WTC11 (cell line): ENCODE measurements at regions not wholly inside any gene's neighbourhood (a gene's known extent, or its start where the extent isn't known, plus 50 kb on each side); places are given as distances from the start of the nearest gene placed in this dataset.

Experiments used
- ELF4 ChIP-seq: sonication (generic); formaldehyde crosslinking; IDR thresholded peaks from 2 replicates; pipeline ENCODE4 v1.8.1; 2022; ENCODE audit warnings: low read depth, mild to moderate bottlenecking, moderate library complexity, missing genetic modification reagents
- GABPB1 ChIP-seq: sonication (generic); formaldehyde crosslinking; IDR thresholded peaks from 2 replicates; pipeline ENCODE4 v1.8.1; 2023; ENCODE audit warnings: mild to moderate bottlenecking, missing genetic modification reagents
- JUN ChIP-seq: sonication (generic); formaldehyde crosslinking; IDR thresholded peaks from 2 replicates; pipeline ENCODE4 v1.8.0; 2023; ENCODE audit warnings: mild to moderate bottlenecking, missing genetic modification reagents
- NFYB ChIP-seq: sonication (generic); formaldehyde crosslinking; conservative IDR thresholded peaks from 2 replicates; pipeline ENCODE4 v1.8.0; 2022; ENCODE audit warnings: low read depth, missing genetic modification reagents
- TF ChIP-seq, protein P1 (sequence below): fragments of 200-600 bp; IDR thresholded peaks from 2 replicates; pipeline ENCODE4 v1.8.0; 2022; ENCODE audit warnings: antibody characterized with exemption
- TF ChIP-seq, protein P2 (sequence below): sonication (generic); formaldehyde crosslinking; conservative IDR thresholded peaks from 2 replicates; pipeline ENCODE4 v1.8.1; 2022; ENCODE audit warnings: mild to moderate bottlenecking, missing genetic modification reagents

DNA sequence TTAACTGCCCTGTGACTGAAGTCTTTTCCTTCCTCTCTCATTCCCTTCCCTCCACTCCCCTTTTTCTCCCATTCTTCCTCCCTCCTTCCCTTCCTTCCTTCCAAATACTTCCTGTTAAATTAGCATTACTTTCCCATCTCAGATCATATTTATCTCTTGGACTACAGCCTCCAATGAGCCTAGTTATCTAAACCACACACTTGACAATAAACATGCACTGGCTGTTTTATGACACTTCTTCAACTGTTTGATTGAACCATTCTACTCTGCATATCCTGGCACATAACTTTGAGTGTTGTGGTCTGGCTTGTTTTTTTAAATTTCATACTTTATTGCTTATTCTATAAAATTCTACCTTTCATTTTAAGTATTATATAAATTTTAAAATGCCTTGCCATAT lies 1860.8 kb upstream of the LRRTM1 start:
- TF ChIP-seq, protein P1, sequence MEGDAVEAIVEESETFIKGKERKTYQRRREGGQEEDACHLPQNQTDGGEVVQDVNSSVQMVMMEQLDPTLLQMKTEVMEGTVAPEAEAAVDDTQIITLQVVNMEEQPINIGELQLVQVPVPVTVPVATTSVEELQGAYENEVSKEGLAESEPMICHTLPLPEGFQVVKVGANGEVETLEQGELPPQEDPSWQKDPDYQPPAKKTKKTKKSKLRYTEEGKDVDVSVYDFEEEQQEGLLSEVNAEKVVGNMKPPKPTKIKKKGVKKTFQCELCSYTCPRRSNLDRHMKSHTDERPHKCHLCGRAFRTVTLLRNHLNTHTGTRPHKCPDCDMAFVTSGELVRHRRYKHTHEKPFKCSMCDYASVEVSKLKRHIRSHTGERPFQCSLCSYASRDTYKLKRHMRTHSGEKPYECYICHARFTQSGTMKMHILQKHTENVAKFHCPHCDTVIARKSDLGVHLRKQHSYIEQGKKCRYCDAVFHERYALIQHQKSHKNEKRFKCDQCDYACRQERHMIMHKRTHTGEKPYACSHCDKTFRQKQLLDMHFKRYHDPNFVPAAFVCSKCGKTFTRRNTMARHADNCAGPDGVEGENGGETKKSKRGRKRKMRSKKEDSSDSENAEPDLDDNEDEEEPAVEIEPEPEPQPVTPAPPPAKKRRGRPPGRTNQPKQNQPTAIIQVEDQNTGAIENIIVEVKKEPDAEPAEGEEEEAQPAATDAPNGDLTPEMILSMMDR, result no peak
- TF ChIP-seq GABPB1 (CRISPR knock-in tag), result no peak
- no peak for TF ChIP-seq JUN (CRISPR knock-in tag)
- TF ChIP-seq, protein P2, sequence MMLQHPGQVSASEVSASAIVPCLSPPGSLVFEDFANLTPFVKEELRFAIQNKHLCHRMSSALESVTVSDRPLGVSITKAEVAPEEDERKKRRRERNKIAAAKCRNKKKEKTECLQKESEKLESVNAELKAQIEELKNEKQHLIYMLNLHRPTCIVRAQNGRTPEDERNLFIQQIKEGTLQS (CRISPR knock-in tag), result no peak
- no peak for TF ChIP-seq ELF4 (CRISPR knock-in tag)
- no peak for TF ChIP-seq NFYB (CRISPR knock-in tag)
